ENCODE measurements at regions not wholly inside any gene's neighbourhood (a gene's known extent, or its start where the extent isn't known, plus 50 kb on each side); places are given as distances from the start of the nearest gene placed in this dataset.

DNA sequence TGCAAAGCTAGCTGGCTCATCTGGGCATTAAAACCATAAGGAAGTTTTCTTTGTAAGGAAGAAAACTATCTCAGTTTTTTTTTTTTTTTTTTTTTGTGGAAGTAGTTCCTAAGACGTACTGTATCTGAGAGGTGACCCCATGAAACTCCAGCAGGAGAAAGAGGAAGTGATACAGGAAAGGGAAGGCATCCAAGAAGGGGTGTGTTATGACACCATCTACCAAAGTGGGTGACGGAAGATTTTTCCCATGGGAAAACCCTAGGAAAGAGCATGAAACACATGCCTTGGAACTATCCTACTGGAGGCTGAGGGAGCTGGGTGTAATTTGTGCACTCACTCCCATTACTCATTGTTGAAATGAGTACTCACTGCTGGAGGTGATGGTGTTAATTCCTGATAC, 63.8 kb upstream of the ARHGAP20 start:
- H3K27ac ChIP-seq = no peak overlapping the region
- peaks cover 0 to 11% (median 7%) of the 10 kb centered on the region in 8 donors for H3K9me3 ChIP-seq
- intact Hi-C loops (cut with DNase I; ENCODE audit: low total_unique reads) = no loop called here
- no peak for DNase-seq
- H3K36me3 ChIP-seq = no peaks in the 10 kb centered on the region
- no peak overlapping the region for H3K4me3 ChIP-seq
- TF ChIP-seq, protein P1, sequence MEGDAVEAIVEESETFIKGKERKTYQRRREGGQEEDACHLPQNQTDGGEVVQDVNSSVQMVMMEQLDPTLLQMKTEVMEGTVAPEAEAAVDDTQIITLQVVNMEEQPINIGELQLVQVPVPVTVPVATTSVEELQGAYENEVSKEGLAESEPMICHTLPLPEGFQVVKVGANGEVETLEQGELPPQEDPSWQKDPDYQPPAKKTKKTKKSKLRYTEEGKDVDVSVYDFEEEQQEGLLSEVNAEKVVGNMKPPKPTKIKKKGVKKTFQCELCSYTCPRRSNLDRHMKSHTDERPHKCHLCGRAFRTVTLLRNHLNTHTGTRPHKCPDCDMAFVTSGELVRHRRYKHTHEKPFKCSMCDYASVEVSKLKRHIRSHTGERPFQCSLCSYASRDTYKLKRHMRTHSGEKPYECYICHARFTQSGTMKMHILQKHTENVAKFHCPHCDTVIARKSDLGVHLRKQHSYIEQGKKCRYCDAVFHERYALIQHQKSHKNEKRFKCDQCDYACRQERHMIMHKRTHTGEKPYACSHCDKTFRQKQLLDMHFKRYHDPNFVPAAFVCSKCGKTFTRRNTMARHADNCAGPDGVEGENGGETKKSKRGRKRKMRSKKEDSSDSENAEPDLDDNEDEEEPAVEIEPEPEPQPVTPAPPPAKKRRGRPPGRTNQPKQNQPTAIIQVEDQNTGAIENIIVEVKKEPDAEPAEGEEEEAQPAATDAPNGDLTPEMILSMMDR (IDR thresholded peaks at IDR 0.05 in 8 of 11, conservative IDR thresholded peaks at IDR 0.05 in 3 of 11) = no peak
- peaks cover 0 to 6% (median 3%) of the 10 kb centered on the region in 6 donors for H3K4me1 ChIP-seq
- 18 to 41% (median 28%) methylated on average over 2 of the region's 2 CpGs for WGBS, 5 donors
- H3K27me3 ChIP-seq (replicated peaks in 1 of 7) = no peaks in the 10 kb centered on the region

DNA sequence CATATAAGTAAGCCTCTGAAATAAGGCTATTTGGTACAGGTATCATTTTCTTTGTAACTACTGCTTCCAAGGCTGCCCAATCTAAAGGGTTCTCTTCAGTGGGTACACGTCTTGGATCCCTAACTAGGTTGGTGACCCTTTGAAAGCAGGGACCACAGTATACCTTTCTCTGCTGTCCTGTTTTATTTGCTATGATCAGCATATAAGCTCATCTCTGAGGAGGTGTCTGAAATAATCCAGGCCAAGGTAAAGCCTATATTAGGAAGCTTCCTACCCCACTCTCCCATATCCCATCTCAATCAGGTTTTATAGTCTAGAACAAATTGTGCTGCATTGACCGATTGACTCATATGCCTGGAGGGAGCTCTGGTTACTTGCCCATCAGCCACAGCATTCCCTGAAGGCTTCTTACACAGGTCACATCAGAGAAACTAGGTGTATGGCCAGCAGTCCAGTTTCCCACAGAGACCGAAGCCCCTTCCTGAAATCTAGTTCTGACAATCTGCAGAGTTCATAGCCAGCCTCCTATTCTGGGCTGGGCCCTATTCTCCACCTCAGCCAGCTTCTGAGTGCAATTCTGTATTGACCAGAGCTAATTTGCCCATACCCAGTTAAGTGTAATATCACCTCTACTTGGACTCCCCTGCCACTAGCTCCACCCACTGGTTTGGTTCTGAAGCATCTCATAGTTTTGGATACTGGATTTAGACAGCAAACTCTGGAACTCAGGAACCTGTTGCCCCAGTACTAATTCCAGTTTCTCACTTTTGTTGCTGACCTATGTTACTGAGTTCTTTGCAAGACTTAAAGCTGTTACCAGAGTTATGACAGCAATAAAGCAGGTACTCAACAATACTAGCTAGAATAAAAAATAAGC, 62.1 kb upstream of the ARHGAP20 start:
- intact Hi-C loops (cut with DNase I; ENCODE audit: low total_unique reads) = no loop called here
- no peaks in the 10 kb centered on the region for H3K36me3 ChIP-seq
- TF ChIP-seq, protein P1 (IDR thresholded peaks at IDR 0.05 in 8 of 11, conservative IDR thresholded peaks at IDR 0.05 in 3 of 11) = no peak
- TF ChIP-seq POLR2AphosphoS5 (IDR thresholded peaks at IDR 0.05) (no peak), POLR2A (IDR thresholded peaks at IDR 0.05) (no peak)
- no peak overlapping the region for H3K4me3 ChIP-seq
- H3K27ac ChIP-seq = no peak overlapping the region
- peaks cover 0 to 6% (median 3%) of the 10 kb centered on the region in 6 donors for H3K4me1 ChIP-seq
- H3K27me3 ChIP-seq (replicated peaks in 1 of 7) = no peaks in the 10 kb centered on the region
- DNase-seq = no peak
- H3K9me3 ChIP-seq = peaks cover 0 to 10% (median 6%) of the 10 kb centered on the region in 8 donors
- 85 to 97% (median 96%) methylated on average over 3 of the region's 3 CpGs for WGBS, 5 donors

- no peak for DNase-seq
- Histone ChIP-seq H3K27me3 (replicated peaks in 1 of 7) (no peaks in the 10 kb centered on the region), H3K4me1 (peaks cover 0 to 6% (median 3%) of the 10 kb centered on the region in 6 donors), H3K4me3 (no peak overlapping the region), H3K27ac (no peak overlapping the region), H3K36me3 (no peaks in the 10 kb centered on the region), H3K9me3 (peaks cover 0 to under 1% (median 0%) of the 10 kb centered on the region in 8 donors)
- intact Hi-C loops (cut with DNase I; ENCODE audit: low total_unique reads) = no loop called here
- 90 to 100% (median 92%) methylated on average over 1 of the region's 1 CpG for WGBS, 5 donors
- TF ChIP-seq, protein P1 (IDR thresholded peaks at IDR 0.05 in 8 of 11, conservative IDR thresholded peaks at IDR 0.05 in 3 of 11) = no peak
- TF ChIP-seq POLR2AphosphoS5 (IDR thresholded peaks at IDR 0.05) (no peak), POLR2A (IDR thresholded peaks at IDR 0.05) (no peak)
Observed at GRCh38 chr11:110773442-110773841, 61.2 kb upstream of the ARHGAP20 start.

DNA sequence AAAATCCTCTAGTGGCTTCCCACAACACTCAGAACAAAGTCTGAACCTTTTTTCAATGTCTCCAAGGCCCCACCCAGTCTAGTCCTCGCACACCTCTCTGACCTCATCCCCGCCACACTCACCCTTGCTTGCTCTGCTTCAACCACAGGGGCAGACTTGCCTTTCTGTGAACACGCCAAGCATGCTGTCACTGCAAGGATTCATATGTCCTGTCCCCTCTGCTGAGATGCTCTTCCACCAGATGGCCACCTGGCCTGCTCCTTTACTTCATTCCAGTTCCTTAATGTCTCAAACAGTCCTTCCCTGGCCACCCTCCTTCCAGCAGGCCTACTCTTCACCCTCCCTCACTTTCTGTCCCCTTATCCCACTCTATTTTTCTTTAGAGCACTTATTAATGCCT, 60.6 kb upstream of the ARHGAP20 start:
- intact Hi-C loops (cut with DNase I; ENCODE audit: low total_unique reads) = no loop called here
- TF ChIP-seq POLR2AphosphoS5 (IDR thresholded peaks at IDR 0.05) (no peak), POLR2A (IDR thresholded peaks at IDR 0.05) (no peak)
- TF ChIP-seq, protein P1 (IDR thresholded peaks at IDR 0.05 in 8 of 11, conservative IDR thresholded peaks at IDR 0.05 in 3 of 11) = no peak
- no peak overlapping the region for H3K27ac ChIP-seq
- no peaks in the 10 kb centered on the region for H3K36me3 ChIP-seq
- WGBS, 5 donors = 79 to 92% (median 87%) methylated on average over 3 of the region's 3 CpGs
- H3K4me1 ChIP-seq = peaks cover 0 to 6% (median 2%) of the 10 kb centered on the region in 6 donors
- no peaks in the 10 kb centered on the region for H3K27me3 ChIP-seq (replicated peaks in 1 of 7)
- H3K4me3 ChIP-seq = no peak overlapping the region
- no peak for DNase-seq
- no peaks in the 10 kb centered on the region for H3K9me3 ChIP-seq

Data from spleen (tissue), 11 donors.